ENCODE measurements at regions not wholly inside any gene's neighbourhood (a gene's known extent, or its start where the extent isn't known, plus 50 kb on each side); places are given as distances from the start of the nearest gene placed in this dataset.
"Not testable (repeated sequence)": the region's sequence is repeated elsewhere in the genome, so short reads cannot be mapped to it uniquely, and the experiment has no call there.

DNA sequence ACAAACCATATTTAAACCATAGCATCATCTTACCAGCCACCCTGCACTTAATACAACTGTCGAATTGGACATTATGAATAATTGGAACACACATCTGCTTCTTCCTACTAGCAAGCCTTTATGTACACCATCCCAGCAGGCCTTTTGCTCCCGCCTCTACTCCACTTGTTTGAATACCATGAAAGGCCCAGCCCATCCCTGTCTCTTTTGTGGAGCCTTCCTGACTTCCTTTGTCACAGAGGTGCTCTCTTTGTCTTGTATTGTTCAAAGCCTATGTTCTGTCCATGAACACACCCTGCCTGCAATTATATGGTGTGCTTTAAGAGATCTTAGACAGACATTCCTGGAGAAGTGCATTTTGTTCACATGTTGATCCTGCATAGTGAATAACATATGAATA is 465.7 kb downstream of the DIRAS2 start:
- Histone ChIP-seq H3K36me3 (ENCODE audit: control insufficient read depth, insufficient read depth, low read length) (no peaks in the 10 kb centered on the region), H3K27me3 (ENCODE audit: control insufficient read depth, insufficient read depth, low read length) (no peaks in the 10 kb centered on the region)

DNA sequence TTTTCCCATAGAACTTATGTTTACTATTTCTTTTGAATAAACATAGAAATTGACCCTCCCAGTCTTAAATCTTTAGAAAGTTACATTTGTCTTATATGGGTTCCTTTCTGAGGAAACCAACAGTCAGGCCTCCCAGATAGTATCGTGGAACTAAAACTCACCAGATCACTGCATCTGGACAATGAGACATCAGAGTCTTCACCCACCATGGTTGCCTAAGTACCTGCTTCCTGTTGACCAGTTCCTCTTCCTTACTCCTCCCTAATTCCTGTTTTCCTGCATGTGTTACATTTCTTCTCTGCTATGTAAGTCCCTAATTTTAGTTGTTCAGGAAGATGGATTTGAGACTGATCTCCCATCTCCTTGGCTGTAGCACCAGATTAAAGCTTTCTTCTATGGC is 462.2 kb downstream of the DIRAS2 start:
- no peak overlapping the region for H3K27ac ChIP-seq (ENCODE audit: low read depth, low read length)
- no peaks in the 10 kb centered on the region for H3K27me3 ChIP-seq (ENCODE audit: control insufficient read depth, insufficient read depth, low read length)
- H3K4me1 ChIP-seq (ENCODE audit: control insufficient read depth, insufficient read depth, low read length) = no peaks in the 10 kb centered on the region

More for the DNA sequence above, 465.7 kb downstream of the DIRAS2 start:
- Histone ChIP-seq H3K4me3 (ENCODE audit: low read depth, low read length) (no peak overlapping the region), H3K9ac (ENCODE audit: low read depth, low read length) (no peak overlapping the region), H3K9me3 (ENCODE audit: control insufficient read depth, insufficient read depth, low read length) (no peaks in the 10 kb centered on the region), H3K27ac (ENCODE audit: low read depth, low read length) (no peak overlapping the region), H3K4me1 (ENCODE audit: control insufficient read depth, insufficient read depth, low read length) (no peaks in the 10 kb centered on the region)

DNA sequence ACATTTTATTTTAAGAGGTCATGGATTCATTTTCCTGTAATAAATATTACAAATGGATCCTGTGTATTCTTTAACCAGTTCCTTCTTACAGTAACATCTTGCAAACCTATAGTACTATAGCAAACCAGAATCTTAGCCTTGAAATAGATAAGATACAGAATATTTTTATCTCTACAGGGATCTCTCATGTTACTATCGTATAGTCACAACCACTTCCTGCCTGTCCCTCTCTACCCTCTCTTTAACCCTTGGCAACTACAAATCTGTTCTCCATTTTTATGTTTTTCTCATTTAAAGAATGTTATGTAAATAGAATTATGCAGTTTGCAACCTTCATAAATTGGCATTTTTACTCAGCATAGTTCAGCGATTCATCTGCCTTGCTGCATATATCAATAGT is 454.0 kb downstream of the DIRAS2 start:
- Histone ChIP-seq H3K9me3 (ENCODE audit: control insufficient read depth, insufficient read depth, low read length) (peaks cover 4% of the 10 kb centered on the region), H3K27ac (ENCODE audit: low read depth, low read length) (no peak overlapping the region), H3K36me3 (ENCODE audit: control insufficient read depth, insufficient read depth, low read length) (no peaks in the 10 kb centered on the region), H3K27me3 (ENCODE audit: control insufficient read depth, insufficient read depth, low read length) (no peaks in the 10 kb centered on the region), H3K4me3 (ENCODE audit: low read depth, low read length) (no peak overlapping the region), H3K4me1 (ENCODE audit: control insufficient read depth, insufficient read depth, low read length) (no peaks in the 10 kb centered on the region), H3K9ac (ENCODE audit: low read depth, low read length) (no peak overlapping the region)

More for the DNA sequence above, 462.2 kb downstream of the DIRAS2 start:
- Histone ChIP-seq H3K36me3 (ENCODE audit: control insufficient read depth, insufficient read depth, low read length) (no peaks in the 10 kb centered on the region), H3K4me3 (ENCODE audit: low read depth, low read length) (no peak overlapping the region), H3K9ac (ENCODE audit: low read depth, low read length) (no peak overlapping the region), H3K9me3 (ENCODE audit: control insufficient read depth, insufficient read depth, low read length) (no peaks in the 10 kb centered on the region)

DNA sequence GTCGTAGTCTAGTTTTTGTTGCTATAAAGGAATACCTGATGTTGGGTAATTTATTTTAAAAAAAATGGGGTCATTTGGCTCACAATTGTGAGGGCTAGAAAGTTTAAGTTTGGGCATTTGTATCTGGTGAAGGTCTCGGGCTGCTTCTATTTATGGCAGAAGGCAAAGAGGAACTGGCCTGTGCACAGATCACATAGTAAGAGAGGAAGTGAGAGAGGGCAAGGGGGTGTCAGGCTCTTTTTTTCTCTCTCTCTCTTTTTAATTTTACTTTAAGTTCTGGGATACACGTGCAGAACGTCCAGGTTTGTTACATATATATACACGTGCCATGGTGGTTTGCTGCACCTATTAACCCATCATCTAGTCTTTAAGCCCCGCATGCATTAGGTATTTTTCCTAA is 453.3 kb downstream of the DIRAS2 start:
- peaks cover 4% of the 10 kb centered on the region for H3K9me3 ChIP-seq (ENCODE audit: control insufficient read depth, insufficient read depth, low read length)
- H3K27me3 ChIP-seq (ENCODE audit: control insufficient read depth, insufficient read depth, low read length) = no peaks in the 10 kb centered on the region
- no peaks in the 10 kb centered on the region for H3K4me1 ChIP-seq (ENCODE audit: control insufficient read depth, insufficient read depth, low read length)
- no peak overlapping the region for H3K4me3 ChIP-seq (ENCODE audit: low read depth, low read length)
- no peak overlapping the region for H3K27ac ChIP-seq (ENCODE audit: low read depth, low read length)
- no peak overlapping the region for H3K9ac ChIP-seq (ENCODE audit: low read depth, low read length)
- H3K36me3 ChIP-seq (ENCODE audit: control insufficient read depth, insufficient read depth, low read length) = no peaks in the 10 kb centered on the region

DNA sequence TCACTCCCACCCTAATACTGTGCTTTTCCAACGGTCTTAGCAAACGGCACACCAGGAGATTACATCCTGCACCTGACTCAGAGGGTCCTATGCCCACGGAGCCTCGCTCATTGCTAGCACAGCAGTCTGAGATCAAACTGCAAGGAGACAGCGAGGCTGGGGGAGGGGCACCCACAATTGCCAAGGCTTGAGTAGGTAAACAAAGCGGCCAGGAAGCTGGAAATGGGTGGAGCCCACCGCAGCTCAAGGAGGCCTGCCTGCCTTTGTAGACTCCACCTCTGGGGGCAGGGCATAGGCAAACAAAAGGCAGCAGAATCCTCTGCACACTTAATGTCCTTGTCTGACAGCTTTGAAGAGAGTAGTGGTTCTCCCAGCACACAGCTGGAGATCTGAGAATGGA is 450.2 kb downstream of the DIRAS2 start:
- not testable (repeated sequence) for H3K4me3 ChIP-seq (ENCODE audit: low read depth, low read length); H3K9me3 ChIP-seq (ENCODE audit: control insufficient read depth, insufficient read depth, low read length); H3K27me3 ChIP-seq (ENCODE audit: control insufficient read depth, insufficient read depth, low read length); H3K27ac ChIP-seq (ENCODE audit: low read depth, low read length); H3K4me1 ChIP-seq (ENCODE audit: control insufficient read depth, insufficient read depth, low read length); H3K9ac ChIP-seq (ENCODE audit: low read depth, low read length); H3K36me3 ChIP-seq (ENCODE audit: control insufficient read depth, insufficient read depth, low read length)

DNA sequence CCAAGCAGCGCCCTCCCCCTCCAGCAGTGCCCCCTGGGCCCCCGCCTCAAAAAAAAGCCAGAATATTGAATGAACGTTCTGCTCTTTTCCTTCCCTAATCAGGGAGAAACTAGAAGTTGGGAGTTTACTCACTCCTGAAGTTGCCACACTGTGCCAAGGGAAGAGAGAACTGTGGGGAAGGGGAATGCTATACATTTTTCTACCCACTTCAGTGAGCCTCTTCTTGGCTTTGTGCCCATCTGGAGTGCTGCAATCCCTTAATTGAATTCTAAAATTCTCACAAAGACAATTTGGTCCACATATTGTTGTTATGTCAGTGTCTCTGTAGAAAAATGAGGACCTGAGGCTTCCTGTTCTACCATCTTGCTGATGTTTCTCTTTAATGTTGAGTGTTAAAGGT is 443.7 kb downstream of the DIRAS2 start:
- H3K9me3 ChIP-seq (ENCODE audit: control insufficient read depth, insufficient read depth, low read length) = no peaks in the 10 kb centered on the region
- H3K4me3 ChIP-seq (ENCODE audit: low read depth, low read length) = no peak overlapping the region
- no peaks in the 10 kb centered on the region for H3K36me3 ChIP-seq (ENCODE audit: control insufficient read depth, insufficient read depth, low read length)
- H3K4me1 ChIP-seq (ENCODE audit: control insufficient read depth, insufficient read depth, low read length) = no peaks in the 10 kb centered on the region
- H3K9ac ChIP-seq (ENCODE audit: low read depth, low read length) = no peak overlapping the region
- no peak overlapping the region for H3K27ac ChIP-seq (ENCODE audit: low read depth, low read length)
- no peaks in the 10 kb centered on the region for H3K27me3 ChIP-seq (ENCODE audit: control insufficient read depth, insufficient read depth, low read length)

DNA sequence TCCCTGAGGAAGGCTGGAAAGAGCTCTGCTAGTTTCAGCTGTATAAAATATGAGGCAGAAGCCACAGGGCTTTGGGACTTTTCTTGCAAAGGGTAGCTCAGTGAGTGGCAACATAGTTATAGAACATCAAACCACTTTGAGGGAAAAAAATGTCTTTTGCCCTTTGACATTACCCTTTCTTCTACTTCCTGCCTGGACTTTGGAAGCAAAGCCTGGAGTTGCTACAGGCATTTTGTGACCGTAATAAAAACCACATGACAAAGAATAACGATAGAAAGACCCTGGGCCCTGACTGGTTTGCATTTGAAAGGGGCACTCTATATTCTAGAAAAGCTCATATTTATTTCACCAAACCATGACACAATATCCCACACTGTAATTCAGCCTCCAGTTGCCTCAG is 440.9 kb downstream of the DIRAS2 start:
- Histone ChIP-seq H3K27me3 (ENCODE audit: control insufficient read depth, insufficient read depth, low read length) (no peaks in the 10 kb centered on the region), H3K36me3 (ENCODE audit: control insufficient read depth, insufficient read depth, low read length) (no peaks in the 10 kb centered on the region), H3K9ac (ENCODE audit: low read depth, low read length) (no peak overlapping the region), H3K4me1 (ENCODE audit: control insufficient read depth, insufficient read depth, low read length) (no peaks in the 10 kb centered on the region), H3K9me3 (ENCODE audit: control insufficient read depth, insufficient read depth, low read length) (no peaks in the 10 kb centered on the region), H3K27ac (ENCODE audit: low read depth, low read length) (no peak overlapping the region), H3K4me3 (ENCODE audit: low read depth, low read length) (no peak overlapping the region)

DNA sequence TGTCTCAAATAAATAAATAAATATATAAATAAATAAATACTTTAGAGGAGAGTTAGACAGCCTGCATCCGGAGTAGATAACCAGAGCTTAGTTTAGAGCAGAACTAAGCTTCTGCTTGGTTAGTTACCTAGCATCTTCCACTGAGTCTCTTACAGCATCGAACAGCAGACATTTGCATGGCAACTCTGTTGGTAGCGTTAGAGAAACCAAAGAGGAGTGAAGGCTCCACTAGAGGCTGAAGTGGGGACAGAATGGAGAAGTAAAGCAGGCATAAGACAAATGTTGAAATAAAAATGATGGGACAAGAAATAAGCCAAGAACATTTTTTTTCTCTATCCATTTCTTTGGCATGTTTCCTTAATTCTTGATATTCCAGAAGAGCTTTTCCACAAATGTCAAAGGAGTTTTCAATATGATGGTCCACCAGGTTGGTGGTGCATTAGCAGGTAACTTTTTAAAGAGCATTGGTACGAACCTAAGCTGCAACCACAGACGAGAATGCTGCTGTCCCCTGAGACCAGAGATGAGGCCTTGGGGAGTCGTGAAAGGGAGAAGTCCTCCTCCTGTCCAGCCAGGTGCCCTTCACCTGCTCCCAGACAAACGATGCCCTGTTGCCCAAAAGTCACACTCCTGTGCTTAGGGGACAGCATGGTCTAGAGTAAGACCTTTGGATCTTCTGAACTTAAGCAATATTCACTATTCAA is 438.3 kb downstream of the DIRAS2 start:
- no peak overlapping the region for H3K27ac ChIP-seq (ENCODE audit: low read depth, low read length)
- no peaks in the 10 kb centered on the region for H3K27me3 ChIP-seq (ENCODE audit: control insufficient read depth, insufficient read depth, low read length)
- no peaks in the 10 kb centered on the region for H3K4me1 ChIP-seq (ENCODE audit: control insufficient read depth, insufficient read depth, low read length)
- no peaks in the 10 kb centered on the region for H3K36me3 ChIP-seq (ENCODE audit: control insufficient read depth, insufficient read depth, low read length)
- H3K9ac ChIP-seq (ENCODE audit: low read depth, low read length) = no peak overlapping the region
- H3K4me3 ChIP-seq (ENCODE audit: low read depth, low read length) = no peak overlapping the region
- H3K9me3 ChIP-seq (ENCODE audit: control insufficient read depth, insufficient read depth, low read length) = no peaks in the 10 kb centered on the region

DNA sequence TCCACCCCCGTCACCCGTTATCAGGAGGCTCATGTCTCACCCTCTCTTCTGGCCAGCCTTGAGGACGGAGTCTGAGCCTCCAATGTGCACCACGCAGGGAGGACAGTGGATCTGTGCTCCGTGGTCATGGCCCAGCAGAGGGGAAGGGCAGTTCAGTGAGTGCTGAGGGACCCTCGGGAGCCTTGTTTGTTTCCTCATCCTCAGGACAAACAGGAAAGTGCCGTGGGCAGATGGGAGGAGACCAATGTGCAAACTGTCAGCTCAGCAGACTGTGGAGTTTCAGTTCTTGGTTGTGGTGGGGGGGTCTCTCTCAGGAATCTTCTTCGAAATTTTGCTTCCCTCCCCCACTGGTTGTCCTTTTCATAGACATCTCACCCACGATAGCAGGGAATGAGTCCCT is 429.6 kb downstream of the DIRAS2 start:
- not testable (repeated sequence) for H3K4me3 ChIP-seq (ENCODE audit: low read depth, low read length); H3K4me1 ChIP-seq (ENCODE audit: control insufficient read depth, insufficient read depth, low read length); H3K27ac ChIP-seq (ENCODE audit: low read depth, low read length); H3K27me3 ChIP-seq (ENCODE audit: control insufficient read depth, insufficient read depth, low read length); H3K9ac ChIP-seq (ENCODE audit: low read depth, low read length); H3K36me3 ChIP-seq (ENCODE audit: control insufficient read depth, insufficient read depth, low read length); H3K9me3 ChIP-seq (ENCODE audit: control insufficient read depth, insufficient read depth, low read length)

DNA sequence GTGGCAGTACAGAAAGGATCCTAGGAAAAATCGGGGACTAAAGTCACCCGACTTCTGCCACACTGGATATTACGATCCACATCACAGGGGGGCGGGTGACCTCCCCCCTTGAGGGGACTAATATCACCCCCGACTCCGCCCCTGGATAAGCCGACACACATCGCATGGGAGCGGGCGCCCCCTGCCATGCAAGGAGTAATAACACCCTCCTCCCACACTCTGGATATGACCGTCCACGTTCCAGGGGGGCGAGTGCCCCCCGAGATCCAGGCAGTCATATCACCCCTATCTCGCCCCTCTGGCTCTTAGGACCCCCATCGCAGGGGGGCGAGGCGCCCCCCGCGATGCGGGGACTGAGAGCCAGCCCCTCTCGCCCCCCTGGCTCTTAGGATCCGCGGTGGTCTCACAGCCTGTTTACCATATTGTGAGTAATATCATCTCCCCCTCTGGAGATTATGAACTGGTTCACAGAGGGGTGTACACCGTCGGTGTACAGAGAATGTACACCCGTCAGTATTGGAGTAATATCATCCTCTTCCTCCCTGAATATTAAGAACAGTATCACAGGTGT is 423.0 kb downstream of the DIRAS2 start:
- Histone ChIP-seq H3K9me3 (ENCODE audit: control insufficient read depth, insufficient read depth, low read length) (no peaks in the 10 kb centered on the region), H3K27ac (ENCODE audit: low read depth, low read length) (no peak overlapping the region), H3K4me1 (ENCODE audit: control insufficient read depth, insufficient read depth, low read length) (no peaks in the 10 kb centered on the region), H3K36me3 (ENCODE audit: control insufficient read depth, insufficient read depth, low read length) (no peaks in the 10 kb centered on the region), H3K9ac (ENCODE audit: low read depth, low read length) (no peak overlapping the region), H3K4me3 (ENCODE audit: low read depth, low read length) (peak overlapping the region; percentile 61), H3K27me3 (ENCODE audit: control insufficient read depth, insufficient read depth, low read length) (no peaks in the 10 kb centered on the region)

DNA sequence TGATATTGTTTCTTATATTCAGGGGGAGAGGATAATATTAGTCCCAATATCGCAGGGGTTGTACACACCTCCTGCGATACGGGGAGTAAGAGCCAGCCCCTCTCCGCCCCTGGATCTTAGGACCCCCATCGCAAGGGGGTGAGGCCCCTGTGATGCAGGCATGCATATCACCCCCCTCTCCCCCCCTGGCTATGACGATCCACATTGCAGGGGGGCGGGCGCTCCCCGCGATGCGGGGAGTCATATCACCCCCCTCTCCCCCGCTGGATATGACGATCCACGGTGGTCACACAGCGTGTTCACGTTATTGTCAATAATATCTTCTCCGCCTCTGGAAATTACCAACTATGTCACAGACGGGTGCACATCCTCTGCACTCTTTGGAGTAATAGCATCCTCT is 420.7 kb downstream of the DIRAS2 start:
- H3K4me1 ChIP-seq (ENCODE audit: control insufficient read depth, insufficient read depth, low read length); H3K36me3 ChIP-seq (ENCODE audit: control insufficient read depth, insufficient read depth, low read length); H3K4me3 ChIP-seq (ENCODE audit: low read depth, low read length); H3K27me3 ChIP-seq (ENCODE audit: control insufficient read depth, insufficient read depth, low read length); H3K9me3 ChIP-seq (ENCODE audit: control insufficient read depth, insufficient read depth, low read length); H3K27ac ChIP-seq (ENCODE audit: low read depth, low read length); H3K9ac ChIP-seq (ENCODE audit: low read depth, low read length): not testable (repeated sequence)
